PC-3 (cell line): ENCODE measurements at regions not wholly inside any gene's neighbourhood (a gene's known extent, or its start where the extent isn't known, plus 50 kb on each side); places are given as distances from the start of the nearest gene placed in this dataset.

Source experiments
- ATAC-seq: fragments of 200-7000 bp; cut with Tn5 transposase; 2 replicates; pipeline ENCODE4 v1.9.1; 2020; ENCODE audit warnings: mild to moderate bottlenecking, moderate library complexity
- BruUV-seq: library from RNA; stranded (reverse); fragments of 400-500 nt; replicated peaks from 2 replicates; lab custom pipeline; 2021; lab: Mats Ljungman, UMichigan
- CTCF ChIA-PET: fragments of 300-600 bp; sonication (Branson Sonifier 250); formaldehyde crosslinking; loops from one replicate; lab custom pipeline; 2022; ENCODE audit warnings: antibody characterized with exemption; lab: Charles Lee
- POLR2A ChIA-PET: fragments of 300-600 bp; sonication (Branson Sonifier 250); formaldehyde crosslinking; loops from one replicate; lab custom pipeline; 2022; ENCODE audit warnings: antibody characterized with exemption; ENCODE audit not compliant: unreplicated experiment; lab: Charles Lee
- DNase-seq: peaks from one replicate; pipeline ENCODE4 v3.0.0-alpha.2; 2015
- H2AFZ ChIP-seq: fragments of 300-600 bp; sonication (generic); 2 replicates; pipeline ENCODE4 v1.6.0; 2016; ENCODE audit warnings: antibody characterized with exemption, low read length
- H3F3A ChIP-seq: fragments of 300-600 bp; sonication (generic); one replicate; pipeline ENCODE4 v1.6.0; 2017; ENCODE audit warnings: antibody characterized with exemption, low read length, control low read depth, mild to moderate bottlenecking; ENCODE audit not compliant: unreplicated experiment
- H3K27ac ChIP-seq: fragments of 300-600 bp; sonication (generic); 2 replicates; pipeline ENCODE4 v1.5.1; 2016; ENCODE audit warnings: mild to moderate bottlenecking, low read length
- H3K27me3 ChIP-seq: fragments of 300-600 bp; sonication (generic); 2 replicates; pipeline ENCODE4 v1.6.1; 2016; ENCODE audit warnings: low read length, mixed read lengths
- H3K36me3 ChIP-seq: fragments of 300-600 bp; sonication (generic); 2 replicates; pipeline ENCODE4 v1.6.1; 2016; ENCODE audit warnings: low read depth, mixed run types, low read length, mixed read lengths
- H3K4me1 ChIP-seq: fragments of 300-600 bp; sonication (generic); 2 replicates; pipeline ENCODE4 v1.5.1; 2016; ENCODE audit warnings: low read length; ENCODE audit not compliant: insufficient read depth
- H3K4me2 ChIP-seq: fragments of 300-600 bp; sonication (generic); 2 replicates; pipeline ENCODE4 v1.6.0; 2016; ENCODE audit warnings: low read length
- H3K4me3 ChIP-seq: fragments of 300-600 bp; sonication (generic); 2 replicates; pipeline ENCODE4 v1.5.1; 2016; ENCODE audit warnings: mild to moderate bottlenecking, low read length, mixed read lengths
- H3K79me2 ChIP-seq: fragments of 300-600 bp; sonication (generic); 2 replicates; pipeline ENCODE4 v1.6.1; 2017; ENCODE audit warnings: low read length, mixed read lengths
- H3K9ac ChIP-seq: fragments of 300-600 bp; sonication (generic); 2 replicates; pipeline ENCODE4 v1.6.0; 2016; ENCODE audit warnings: mild to moderate bottlenecking, low read length
- H3K9me2 ChIP-seq: fragments of 300-600 bp; sonication (generic); replicated peaks from 2 replicates; pipeline ENCODE4 v1.6.1; 2016; ENCODE audit warnings: mixed run types, low read length, mixed read lengths
- H3K9me3 ChIP-seq: fragments of 300-600 bp; sonication (generic); 2 replicates; pipeline ENCODE4 v1.6.1; 2016; ENCODE audit warnings: low read length, mixed read lengths
- H4K20me1 ChIP-seq: fragments of 300-600 bp; sonication (generic); 2 replicates; pipeline ENCODE4 v1.6.1; 2016; ENCODE audit warnings: low read length, mixed read lengths
- CTCF ChIP-seq: fragments of 300-600 bp; sonication (generic); conservative IDR thresholded peaks from 2 replicates; pipeline ENCODE4 v1.5.1; 2017; ENCODE audit warnings: antibody characterized with exemption, low read depth, mild to moderate bottlenecking, low read length
- EZH2 ChIP-seq: fragments of 300-600 bp; sonication (generic); IDR thresholded peaks from one replicate; pipeline ENCODE4 v1.6.1; 2017; ENCODE audit warnings: antibody characterized with exemption, mild to moderate bottlenecking, low read length; ENCODE audit not compliant: unreplicated experiment
- EZH2phosphoT487 ChIP-seq: fragments of 300-600 bp; sonication (generic); IDR thresholded peaks from 2 replicates; pipeline ENCODE4 v1.6.1; 2018; ENCODE audit warnings: mild to moderate bottlenecking, antibody characterized with exemption, low read length, borderline replicate concordance
- intact Hi-C: fragments of 100-400 bp; cut with micrococcal nuclease; formaldehyde crosslinking; loops from 2 replicates; pipeline ENCODE4 v1.9.0; 2023

GRCh38 chr7:142459551-142459963 is 201.7 kb upstream of the PRSS58 start:
- peaks cover 25% of the 10 kb centered on the region for H3K4me1 ChIP-seq
- no peaks in the 10 kb centered on the region for H3K36me3 ChIP-seq
- peak; percentile 83 for TF ChIP-seq CTCF
- no peak for TF ChIP-seq EZH2phosphoT487
- TF ChIP-seq EZH2, result no peak
- no peaks in the 10 kb centered on the region for H4K20me1 ChIP-seq
- no peak overlapping the region for H2AFZ ChIP-seq
- intact Hi-C loops, result loop anchor here (1.0 kb wide), 1 partner anchor 22 kb away; no protein-coding TSS in a partner anchor
- H3K27me3 ChIP-seq, result no peaks in the 10 kb centered on the region
- H3F3A ChIP-seq, result no peaks in the 10 kb centered on the region
- no peaks in the 10 kb centered on the region for H3K9me2 ChIP-seq
- H3K4me3 ChIP-seq, result no peak overlapping the region
- ChIA-PET CTCF (interaction anchor here (0.6 to 1.3 kb wide), 4 partner anchors 16 to 1983 kb away, joined by 3 to 7 read pairs (median 4); no protein-coding TSS in a partner anchor), POLR2A (interaction anchor here (0.6 kb wide), 1 partner anchor 37 kb away, joined by 3 read pairs; no protein-coding TSS in a partner anchor)
- no peak overlapping the region for H3K9ac ChIP-seq
- no peaks in the 10 kb centered on the region for H3K79me2 ChIP-seq
- H3K27ac ChIP-seq, result no peak overlapping the region
- ATAC-seq (peak; percentile 82), DNase-seq (peak; percentile 73)
- no TSS peak for BruUV-seq
- H3K9me3 ChIP-seq, result no peaks in the 10 kb centered on the region
- H3K4me2 ChIP-seq, result no peak overlapping the region

DNA sequence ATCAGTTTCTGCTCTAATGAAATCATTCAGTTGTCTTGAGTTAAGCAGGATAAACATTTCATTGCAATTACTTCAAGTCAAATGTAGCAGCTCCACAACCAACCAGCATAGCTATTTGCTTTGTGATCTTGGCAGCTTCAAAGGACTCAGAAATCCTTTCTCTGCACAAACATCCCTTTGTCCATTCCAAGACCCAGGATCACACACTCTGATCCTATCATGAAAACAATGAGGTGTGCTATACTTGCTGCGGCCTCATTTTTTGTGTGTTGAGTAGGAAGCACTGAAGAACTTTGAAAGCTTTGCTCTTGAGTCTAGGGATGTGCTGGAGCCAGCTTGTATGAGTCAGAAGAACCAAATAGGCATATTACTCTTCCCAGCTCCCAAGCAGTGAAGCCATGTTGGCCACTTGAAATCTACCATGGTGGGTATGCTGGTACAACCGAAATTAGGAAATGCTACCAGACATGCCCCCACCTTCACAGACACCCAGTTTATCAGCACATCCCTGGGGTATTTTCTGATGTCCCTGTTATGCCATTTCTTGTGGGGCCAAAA is 199.4 kb upstream of the PRSS58 start:
- no peak overlapping the region for H3K4me3 ChIP-seq
- BruUV-seq, result no TSS peak
- H3K9ac ChIP-seq, result no peak overlapping the region
- H4K20me1 ChIP-seq, result no peaks in the 10 kb centered on the region
- TF ChIP-seq EZH2 (no peak), EZH2phosphoT487 (no peak), CTCF (no peak)
- ChIA-PET CTCF (no interaction called here), POLR2A (no interaction called here)
- H2AFZ ChIP-seq, result no peak overlapping the region
- H3K9me3 ChIP-seq, result no peaks in the 10 kb centered on the region
- peaks cover 18% of the 10 kb centered on the region for H3K4me1 ChIP-seq
- no peaks in the 10 kb centered on the region for H3K79me2 ChIP-seq
- H3K9me2 ChIP-seq, result no peaks in the 10 kb centered on the region
- intact Hi-C loops, result no loop called here
- no peak overlapping the region for H3K4me2 ChIP-seq
- no peaks in the 10 kb centered on the region for H3F3A ChIP-seq
- DNase-seq (no peak), ATAC-seq (no peak)
- no peak overlapping the region for H3K27ac ChIP-seq
- H3K36me3 ChIP-seq, result no peaks in the 10 kb centered on the region
- no peaks in the 10 kb centered on the region for H3K27me3 ChIP-seq

DNA sequence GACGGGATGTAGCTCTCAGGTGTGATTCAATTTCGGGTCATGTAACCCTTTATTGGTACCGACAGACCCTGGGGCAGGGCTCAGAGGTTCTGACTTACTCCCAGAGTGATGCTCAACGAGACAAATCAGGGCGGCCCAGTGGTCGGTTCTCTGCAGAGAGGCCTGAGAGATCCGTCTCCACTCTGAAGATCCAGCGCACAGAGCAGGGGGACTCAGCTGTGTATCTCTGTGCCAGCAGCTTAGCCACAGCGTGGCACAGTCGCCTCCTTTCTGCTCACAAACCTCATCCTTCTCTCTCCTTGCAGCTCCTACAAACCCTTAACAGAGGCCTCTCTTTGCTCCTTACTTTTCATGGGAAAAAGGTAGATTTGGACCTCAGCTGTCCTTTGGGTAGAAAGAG is 197.5 kb upstream of the PRSS58 start:
- H3K79me2 ChIP-seq, result no peaks in the 10 kb centered on the region
- H3K36me3 ChIP-seq, result no peaks in the 10 kb centered on the region
- H3K9me3 ChIP-seq, result no peaks in the 10 kb centered on the region
- H3F3A ChIP-seq, result no peaks in the 10 kb centered on the region
- no peak overlapping the region for H3K27ac ChIP-seq
- CTCF ChIA-PET, result no interaction called here
- H3K27me3 ChIP-seq, result no peaks in the 10 kb centered on the region
- H3K9ac ChIP-seq, result no peak overlapping the region
- no peak for TF ChIP-seq EZH2
- TF ChIP-seq EZH2phosphoT487, result no peak
- no peak for TF ChIP-seq CTCF
- DNase-seq (no peak), ATAC-seq (no peak)
- no peaks in the 10 kb centered on the region for H4K20me1 ChIP-seq
- intact Hi-C loops, result no loop called here
- H3K9me2 ChIP-seq, result no peaks in the 10 kb centered on the region
- no peak overlapping the region for H2AFZ ChIP-seq
- BruUV-seq, result no TSS peak
- H3K4me1 ChIP-seq, result 0 out of 2 replicates have a peak, but pooled peaks cover 3% of the 10 kb centered on the region
- H3K4me3 ChIP-seq, result no peak overlapping the region
- POLR2A ChIA-PET, result no interaction called here
- H3K4me2 ChIP-seq, result no peak overlapping the region
